Left renal cortex interstitium (tissue), 4 donors: ENCODE measurements at regions not wholly inside any gene's neighbourhood (a gene's known extent, or its start where the extent isn't known, plus 50 kb on each side); places are given as distances from the start of the nearest gene placed in this dataset.

Source experiments
- DNase-seq, 4 donors: peaks; one replicate each; pipeline ENCODE4 v3.0.0-alpha.2; 2013; ENCODE audit warnings: low read depth in 4 of 4, low spot score in 2 of 4, missing footprints in 1 of 4

DNA sequence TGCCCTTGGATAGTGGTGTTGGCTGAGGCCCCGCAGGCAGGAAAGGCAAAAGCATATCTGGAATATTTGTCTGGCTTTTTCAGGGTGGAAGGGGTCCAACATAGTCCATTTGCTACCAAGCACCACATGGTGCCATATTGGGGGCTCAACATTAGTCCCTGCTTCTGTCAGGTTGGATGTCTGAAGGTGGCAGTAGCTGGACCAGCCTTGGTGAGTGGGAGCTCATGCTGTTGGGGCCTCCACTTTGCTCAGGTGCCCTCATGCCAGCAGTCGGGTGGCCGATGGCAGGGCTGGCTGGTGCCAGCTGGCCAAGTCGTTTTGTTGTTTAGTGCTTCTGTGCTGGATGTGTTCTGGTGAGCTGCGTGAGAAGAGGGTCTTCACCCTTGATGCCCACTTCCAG is 135.3 kb downstream of the PAPOLA start:
- DNase-seq: no peak

DNA sequence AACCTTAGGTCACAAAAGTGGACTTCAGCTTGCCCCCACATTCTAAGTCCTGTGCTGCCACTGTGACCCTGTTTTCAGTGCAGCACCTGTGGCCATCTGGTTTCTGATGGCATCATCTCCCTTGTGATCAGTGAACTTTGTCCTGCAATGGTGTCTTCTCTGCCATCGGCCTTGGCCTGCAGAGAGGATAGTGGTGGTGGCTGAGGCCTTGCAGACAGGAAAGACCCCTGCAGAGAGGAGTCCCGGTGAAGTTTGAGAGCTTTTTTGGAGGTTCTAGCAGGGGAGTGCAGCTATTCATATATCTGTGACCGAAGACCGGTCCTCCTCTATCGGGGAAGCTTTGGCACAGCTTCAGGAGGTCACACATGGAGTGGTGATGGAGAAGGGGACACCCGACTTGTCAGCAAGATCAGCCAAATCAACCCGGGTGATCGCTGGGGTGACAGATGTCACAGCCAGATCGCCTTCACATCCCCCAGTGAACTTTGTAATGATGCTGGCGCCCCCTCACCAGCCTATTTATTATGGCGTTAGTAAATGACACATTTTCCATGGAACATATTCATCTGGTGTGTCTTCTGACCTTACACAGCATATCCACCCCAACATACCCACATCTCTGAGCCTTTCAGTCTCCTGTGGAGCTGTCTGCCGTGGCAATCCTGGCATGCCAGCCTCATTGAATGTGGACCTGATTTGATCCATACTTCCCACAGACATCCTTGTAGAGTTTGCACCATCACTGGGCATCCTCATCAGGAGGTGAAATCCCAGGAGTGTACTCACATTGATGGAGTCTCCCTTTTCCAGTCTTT is 136.1 kb downstream of the PAPOLA start:
- DNase-seq: no peak

DNA sequence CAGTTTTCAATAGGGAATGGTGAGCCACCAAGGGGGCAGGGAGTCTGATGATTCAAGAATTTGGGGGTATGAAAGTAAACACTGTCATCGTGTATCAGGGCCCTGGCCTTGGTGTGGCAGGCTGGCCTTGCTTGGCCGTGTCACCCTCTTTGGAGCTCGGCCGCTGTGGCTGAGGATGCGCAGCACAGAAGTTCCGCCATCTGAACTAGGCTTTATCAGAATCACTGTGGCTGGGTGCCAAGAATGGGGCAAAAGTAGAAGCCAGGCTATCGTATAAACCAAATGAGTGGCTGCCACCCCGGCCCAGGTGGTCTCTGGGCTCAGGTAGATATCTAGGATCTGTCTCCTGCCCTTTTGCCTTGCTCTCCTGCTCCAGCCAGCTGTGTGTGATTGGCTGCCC is 137.4 kb downstream of the PAPOLA start:
- DNase-seq: no peak

DNA sequence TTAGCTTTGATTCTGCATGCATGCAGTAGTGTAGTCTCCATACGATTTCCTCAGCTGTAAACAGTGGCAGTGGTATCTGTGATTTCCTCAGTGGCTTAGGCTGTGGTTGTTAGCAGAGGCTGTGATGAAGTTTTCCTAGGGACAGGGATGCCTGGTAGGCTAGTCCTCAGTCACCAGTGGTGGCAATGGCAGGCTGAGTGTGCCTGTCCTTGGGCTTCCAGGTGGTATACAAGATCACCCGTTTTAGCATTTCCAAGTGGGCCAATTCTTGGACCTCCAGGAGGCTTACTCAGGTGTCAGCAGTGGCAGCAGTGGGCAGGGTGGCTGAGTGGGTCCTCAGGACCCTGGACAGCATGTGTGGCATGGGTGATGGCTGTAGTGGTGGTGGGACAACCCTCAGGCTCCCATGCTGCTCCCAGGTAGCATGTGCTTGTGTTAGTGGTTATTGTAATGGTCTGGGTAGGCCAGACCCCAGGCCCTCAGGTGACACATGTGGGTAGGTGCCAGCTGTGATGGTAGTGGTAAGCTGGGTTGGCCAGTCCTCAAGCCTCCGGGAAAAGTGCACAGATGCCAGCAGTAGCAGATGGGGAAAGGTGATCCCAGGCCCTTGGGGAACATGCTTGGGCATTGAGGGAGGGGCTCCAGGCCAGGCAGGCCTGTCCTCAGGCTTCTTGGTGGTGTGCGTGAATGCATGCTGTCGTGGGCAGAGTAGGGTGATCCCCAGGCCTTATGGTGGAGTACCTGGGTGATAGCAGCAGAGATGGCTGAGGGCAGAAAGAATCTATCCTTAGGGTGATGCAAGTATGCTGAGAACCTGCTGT is 146.5 kb downstream of the PAPOLA start:
- no peak for DNase-seq

DNA sequence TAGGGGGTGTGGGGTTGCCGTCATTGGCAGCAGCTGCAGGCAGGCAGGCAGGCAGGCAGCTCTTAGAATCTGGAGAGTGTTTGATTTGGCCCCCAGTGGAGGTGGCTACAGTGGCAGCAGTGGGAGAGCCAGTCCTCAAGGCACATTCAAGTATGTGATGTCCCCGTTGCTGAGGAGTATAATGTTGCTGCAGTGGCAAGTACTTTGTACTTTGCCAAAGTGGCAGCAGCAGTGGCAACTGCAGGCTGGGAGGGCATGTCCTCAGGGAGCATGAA is 147.1 kb downstream of the PAPOLA start:
- no peak for DNase-seq

DNA sequence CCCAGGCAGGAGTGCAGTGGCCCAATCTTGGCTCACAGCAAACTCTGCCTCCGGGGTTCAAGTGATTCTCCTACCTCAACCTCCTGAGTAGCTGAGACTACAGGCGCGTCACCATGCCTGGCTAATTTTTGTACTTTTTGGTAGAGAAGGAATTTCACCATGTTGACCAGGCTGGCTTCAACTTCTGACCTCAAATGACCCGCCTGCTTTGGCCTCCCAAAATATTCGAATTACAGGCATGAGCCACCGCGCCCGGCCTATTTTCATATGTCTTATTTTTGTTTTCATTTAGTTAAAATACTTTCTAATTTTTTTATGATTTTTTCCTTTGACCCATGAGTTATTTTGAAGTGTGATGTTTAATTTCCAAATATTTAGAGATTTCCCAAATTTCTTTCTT is 143.6 kb upstream of the VRK1 start:
- DNase-seq: no peak

DNA sequence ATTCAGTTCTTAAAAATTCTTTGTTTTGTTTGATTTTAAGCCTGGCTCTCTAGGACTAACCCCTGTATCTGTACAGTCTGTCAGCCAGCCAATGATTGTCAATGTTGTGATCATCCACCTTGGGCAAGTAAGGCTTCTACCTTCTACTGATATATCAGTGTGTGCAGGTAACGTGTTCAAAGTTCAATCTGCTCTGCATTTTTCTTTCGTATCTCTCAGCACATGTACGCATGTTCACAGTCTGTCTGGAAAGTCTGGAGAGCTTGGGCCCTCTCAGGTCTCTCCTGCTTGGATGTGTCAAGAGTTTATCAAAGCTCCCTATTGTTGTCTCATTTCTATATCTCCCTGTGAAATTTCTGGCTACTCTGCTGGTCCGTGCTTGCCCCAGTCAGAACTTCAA is 138.6 kb upstream of the VRK1 start:
- DNase-seq: no peak

DNA sequence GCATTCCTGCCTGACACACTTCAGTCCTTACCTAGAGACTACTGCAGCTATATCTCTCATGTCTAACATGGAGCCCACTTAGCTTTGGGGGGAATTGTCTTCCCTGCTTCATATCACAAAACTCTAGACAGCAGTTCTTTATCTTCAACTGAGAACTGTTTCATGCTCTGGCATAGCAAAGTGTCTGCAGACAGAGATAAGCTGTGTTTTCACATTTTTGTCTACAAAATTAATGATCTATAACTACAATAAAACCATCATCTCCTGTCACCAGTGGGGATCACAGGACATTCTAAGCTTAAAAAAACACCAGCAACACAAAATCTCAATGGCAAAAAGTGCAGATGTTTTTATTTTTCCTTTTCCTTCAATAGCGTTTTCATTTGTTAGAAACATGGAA is 137.1 kb upstream of the VRK1 start:
- no peak for DNase-seq

DNA sequence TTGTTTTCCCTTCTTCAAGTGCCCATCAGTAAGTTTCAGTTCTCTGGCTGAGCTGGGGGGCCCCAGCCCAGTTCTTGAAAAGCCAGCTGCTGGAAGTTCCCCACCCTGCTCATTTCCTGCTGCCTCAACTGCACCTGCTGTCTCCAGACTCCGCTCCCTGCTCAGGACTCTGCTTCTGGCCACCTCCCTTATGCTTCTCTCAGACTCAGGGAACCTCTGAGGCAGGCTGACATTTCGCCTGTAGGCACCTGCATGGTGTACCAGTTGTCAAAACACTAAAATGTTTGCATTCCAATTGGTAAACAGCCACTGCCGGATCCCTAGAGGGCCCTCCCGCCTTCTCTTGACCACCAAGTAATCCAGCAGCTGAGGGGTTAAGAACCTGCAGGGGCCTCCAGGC is 136.5 kb upstream of the VRK1 start:
- DNase-seq: no peak

DNA sequence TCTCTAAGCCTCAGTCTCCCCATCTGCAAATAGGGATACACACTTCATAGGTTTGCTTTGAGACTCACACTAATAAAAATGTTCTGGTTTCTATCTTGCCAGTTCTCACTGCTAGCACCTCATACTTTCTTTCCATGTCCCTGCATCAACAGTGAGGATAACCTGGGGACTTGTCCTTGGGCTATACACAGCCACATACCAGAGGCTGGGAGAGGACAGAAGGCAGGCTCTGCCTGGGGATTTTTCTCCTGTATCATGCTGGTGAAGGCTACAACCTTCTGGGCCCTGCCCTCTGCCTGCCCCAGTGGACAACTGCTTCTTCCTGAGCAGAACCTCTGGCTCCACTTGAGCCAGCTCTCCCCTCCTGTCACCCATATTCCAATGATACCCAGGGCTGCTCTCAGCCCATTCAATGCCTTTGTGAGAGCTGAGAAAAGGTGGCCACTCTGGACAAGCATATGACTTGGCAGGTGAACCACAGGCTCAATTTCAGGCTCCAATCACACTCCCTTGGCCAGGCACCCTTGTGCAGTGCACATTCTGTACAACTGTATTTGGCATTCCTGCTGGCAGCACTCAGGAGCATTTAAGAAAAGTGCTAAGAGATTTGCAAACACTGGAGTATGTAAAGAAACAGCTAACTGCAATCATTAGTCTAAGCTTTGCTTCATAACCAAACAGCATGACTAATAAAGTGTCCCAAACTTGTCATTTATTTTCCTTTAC is 135.8 kb upstream of the VRK1 start:
- DNase-seq: no peak

DNA sequence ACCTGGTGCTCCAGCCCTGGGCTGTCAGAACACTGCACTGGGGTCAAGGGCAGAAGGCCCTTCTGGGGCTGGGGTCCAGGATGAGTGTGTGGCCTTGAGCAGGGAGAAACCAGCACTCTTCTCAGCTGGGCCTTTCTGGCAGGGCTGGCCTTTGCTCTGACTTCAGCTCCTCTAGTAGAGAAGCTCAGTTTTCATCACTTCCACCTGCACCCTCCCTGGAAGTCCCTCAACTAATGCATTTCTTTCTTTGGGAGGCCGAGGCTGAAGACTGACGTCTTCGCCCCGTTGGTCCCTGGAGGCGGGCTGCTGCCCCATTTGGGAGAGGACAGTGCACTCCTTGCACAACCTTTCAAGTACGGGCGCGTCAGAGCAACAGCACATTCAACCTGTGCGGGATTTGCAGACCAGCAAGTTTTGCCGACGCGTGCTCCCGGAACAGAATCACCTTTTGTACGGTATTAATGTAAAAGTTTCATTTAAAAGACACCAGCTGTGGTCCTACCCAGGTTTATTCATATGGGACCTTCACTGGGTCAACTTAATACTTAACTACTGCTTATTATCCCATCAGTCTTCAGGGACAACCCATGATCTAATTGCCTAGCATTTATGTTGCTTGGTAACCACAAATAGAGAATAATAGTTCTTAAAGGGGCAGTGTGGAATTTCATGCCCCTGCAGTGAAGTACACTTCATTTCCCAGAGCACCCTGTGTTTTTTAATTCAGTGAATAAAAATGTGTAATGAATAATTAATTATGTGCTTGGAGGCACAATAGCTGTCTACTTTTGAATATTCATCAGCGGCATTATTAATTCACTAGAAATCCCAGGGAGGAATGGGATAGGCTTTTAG is 134.8 kb upstream of the VRK1 start:
- DNase-seq: no peak

DNA sequence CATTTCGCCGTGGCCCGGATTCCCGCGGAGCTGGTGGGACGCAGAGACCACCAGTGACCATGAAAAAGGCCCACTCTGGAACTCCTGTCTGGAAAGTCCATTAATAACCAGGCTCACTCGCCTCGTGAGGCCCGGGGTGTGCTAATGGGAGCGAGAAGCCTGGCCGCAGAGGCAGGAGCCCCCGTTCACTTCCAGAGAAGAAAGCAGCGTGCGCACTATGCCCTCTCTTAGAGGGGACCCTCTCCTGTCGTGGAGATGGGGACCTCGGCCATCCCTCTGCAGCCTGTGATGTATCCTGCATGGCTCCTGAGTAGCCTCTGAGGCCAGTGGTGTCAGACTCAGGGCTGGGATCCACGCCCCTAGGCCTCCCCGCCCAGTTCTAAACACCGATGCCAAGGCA is 134.1 kb upstream of the VRK1 start:
- no peak for DNase-seq

DNA sequence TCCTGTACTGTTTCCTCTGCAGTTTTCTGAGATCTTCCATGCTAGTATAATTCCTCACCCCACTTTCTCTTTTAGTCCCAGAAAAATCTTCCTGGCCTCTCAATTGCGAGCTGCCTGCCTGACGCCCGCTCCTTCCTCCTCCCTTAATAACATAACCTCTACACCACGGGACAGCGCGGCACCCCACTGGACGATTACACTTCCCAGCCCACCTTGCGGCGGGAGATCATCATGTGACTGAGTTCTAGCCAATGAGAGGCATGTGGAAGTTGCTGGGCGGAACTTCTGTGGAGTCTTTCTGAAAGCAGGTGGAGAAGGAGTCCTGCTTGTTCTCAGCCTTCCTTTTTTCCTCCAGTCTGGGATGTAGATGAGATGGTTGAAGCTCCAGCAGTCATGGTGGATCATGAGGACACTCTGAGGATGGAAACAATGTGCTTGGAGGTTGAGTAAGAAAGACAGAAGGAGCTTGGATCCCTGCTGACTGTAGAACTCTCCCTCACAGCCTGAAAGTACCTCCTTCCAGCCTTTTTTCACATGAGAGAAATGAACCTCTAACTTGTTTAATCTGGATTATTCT is 133.6 kb upstream of the VRK1 start:
- DNase-seq: no peak

DNA sequence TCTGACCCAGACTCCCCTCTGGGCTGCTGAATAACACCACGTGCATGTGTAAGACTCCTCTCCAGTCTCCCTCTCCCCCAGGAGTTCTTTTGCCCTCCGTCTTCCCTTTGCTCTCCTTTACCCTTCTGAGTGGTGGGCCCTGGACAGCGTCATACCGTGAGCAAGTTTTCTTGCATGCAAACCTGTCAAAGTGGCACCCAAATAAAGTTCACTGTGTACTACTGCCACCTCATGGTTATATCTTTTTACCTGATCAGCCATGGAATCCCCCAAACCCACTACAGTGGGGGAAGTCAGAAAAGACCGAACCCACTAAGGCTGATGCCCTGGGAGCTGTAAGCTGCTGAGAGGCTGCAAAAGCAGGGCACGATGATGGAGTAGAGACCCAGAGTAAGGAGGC is 131.1 kb upstream of the VRK1 start:
- DNase-seq: no peak

DNA sequence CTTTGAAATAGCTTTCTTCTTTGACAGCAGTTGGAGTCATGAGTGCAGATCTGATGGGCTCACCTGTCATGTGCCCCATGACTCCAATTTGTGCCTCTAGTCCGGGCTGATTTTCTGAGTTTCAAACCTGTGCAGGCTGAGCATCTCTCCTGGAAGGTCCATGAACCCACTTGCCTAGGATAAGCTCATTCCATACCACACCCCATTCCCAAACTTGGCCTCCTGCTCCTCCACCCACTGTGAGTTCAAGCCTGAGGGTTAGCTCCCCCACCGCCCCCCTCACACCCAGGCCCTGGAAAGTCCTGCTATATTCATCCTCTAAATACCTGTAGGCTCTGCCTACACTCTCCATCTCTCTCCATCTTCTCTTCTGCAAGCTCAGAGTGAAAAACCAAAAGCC is 126.8 kb upstream of the VRK1 start:
- no peak for DNase-seq

DNA sequence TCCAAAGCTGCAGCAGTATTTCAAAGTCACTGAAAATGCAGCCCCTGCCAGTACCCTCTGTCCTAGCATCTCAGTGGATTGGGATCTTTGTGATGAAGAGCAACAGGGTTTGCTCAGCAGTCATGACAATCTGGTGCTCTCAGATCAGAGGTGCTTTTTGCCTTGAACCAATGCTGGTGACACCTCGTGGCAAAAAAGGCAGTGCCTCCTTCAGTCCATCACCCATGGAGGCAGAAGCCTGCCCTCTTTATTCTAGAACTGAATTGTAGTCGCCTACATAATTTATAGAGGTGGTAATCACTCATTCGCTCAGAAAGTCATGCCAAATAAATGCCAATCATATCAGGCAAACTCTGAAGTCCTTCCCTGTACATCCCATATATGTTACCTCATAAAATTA is 126.0 kb upstream of the VRK1 start:
- DNase-seq: no peak

DNA sequence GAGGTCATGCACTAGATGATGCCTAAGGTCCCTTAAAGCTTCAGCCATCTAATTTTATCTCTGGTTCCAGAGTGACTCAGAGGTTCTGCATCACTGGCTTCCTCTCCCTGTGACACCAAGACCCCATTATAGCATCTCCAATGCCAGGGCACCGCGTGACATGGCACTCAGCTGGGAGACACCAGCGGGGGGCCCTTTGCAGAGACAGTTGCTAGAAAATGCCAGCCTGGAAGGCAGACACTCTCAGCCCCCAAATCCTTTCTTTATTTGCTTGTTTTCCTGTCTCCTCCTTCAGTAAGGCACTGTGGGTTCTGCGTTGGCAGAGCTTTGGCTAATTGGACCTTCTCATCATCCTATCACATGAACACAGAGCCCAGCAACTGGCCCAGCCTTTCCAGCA is 123.5 kb upstream of the VRK1 start:
- DNase-seq: no peak

DNA sequence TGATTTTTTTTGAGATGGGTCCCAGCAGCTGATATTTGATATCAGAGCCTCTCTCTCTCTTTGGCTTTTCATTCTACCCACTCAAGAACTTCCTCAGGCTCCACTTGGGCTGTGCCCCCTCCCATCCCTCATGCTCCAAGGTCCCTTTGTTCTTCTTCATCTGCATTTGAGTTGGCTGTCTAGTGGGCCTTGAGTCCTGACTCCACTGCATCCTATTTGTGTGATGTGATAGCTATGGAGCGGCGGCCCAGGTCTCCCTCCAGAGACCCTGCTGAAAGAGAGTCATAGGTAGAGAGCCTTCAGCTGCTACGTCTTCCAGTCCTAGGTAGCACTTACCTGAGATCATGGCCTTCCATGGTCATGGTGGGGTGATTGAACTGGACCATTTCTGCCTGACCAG is 123.1 kb upstream of the VRK1 start:
- no peak for DNase-seq

DNA sequence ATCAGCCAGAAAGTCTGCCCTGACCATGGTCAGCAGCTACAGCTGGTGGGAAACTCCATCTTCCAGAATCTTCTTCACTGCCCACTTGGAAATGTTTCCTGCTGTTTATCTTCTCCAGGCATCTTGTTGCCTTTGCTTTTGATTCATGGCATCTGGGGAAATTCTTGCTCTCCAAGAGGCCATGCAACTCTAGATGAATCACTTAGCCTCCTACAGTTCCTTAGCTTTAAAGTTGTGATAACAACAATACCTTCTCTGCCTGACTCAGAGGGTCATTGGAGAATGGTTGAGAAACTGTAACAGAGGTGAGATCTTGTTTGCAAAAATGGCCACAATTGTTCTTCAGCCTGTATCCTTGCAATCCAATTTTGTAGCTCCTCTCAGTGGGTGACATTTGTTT is 121.0 kb upstream of the VRK1 start:
- no peak for DNase-seq

DNA sequence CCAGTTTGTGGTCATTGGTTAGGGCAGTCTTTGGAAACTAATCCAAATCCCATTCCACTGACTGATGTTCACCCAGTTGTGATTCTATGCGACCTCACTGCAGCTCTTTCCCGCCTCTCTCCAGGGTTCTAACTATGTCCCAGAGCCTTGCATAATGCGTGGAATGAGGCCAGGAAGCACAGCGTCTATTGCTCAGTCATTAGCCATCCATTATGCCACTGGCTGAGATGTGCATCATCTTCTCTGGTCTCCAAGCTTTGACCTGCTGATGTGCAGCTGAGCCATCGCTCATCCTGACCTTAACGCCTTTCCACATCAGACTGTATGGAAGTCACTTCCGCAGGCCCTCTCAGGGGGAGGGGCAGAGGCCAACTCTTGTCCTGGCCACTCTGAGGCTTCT is 115.4 kb upstream of the VRK1 start:
- no peak for DNase-seq

DNA sequence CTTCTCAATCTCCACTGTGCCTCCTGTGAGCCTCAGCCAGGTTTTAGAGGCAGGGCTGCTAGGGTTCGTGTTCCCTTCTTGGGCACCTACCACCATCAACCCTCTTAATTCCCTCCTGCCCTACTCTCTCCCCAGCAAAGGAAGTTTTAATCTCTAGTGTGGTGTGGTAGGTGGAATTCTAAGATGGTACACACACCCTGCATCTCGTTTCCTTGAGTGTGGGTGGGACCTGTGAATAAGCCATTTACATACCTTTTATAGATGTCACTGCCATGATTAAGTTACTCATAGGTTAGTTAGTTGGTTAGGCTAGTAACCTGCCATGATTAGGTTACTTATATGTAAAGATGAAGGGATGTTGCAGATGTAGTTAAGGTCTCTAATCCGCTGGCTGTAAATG is 114.8 kb upstream of the VRK1 start:
- no peak for DNase-seq
